Stimulated activated CD8-positive, alpha-beta memory T cell treated with anti-CD3 and anti-CD28 coated beads, Interleukin-15, amount 100 ng/mL, for 4 hours (primary cell): ENCODE measurements at regions not wholly inside any gene's neighbourhood (a gene's known extent, or its start where the extent isn't known, plus 50 kb on each side); places are given as distances from the start of the nearest gene placed in this dataset.

Experiments
- DNase-seq, 2 donors: peaks; one replicate each; pipeline ENCODE4 v3.0.0-alpha.2; 2020; ENCODE audit warnings: low read depth in 2 of 2

DNA sequence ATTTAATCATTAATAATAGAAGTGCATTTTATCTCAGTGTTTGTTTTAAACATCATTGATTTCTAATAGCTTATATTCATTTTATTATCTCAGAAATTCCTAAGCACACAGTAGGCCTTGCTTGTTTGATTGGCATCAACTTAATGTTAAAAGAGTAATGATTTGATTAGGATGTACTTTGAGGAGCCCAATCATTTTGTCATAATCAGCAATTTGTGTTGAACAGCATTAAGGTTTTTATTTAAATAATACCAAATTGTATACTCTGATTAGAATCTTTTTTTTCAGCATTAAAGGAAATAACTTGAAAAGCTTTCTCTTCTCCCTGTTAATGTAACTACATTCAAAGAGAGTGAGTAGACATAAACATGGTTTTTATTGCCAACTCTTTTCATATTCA is 2262.0 kb upstream of the TENM3 start:
- DNase-seq = no peak

DNA sequence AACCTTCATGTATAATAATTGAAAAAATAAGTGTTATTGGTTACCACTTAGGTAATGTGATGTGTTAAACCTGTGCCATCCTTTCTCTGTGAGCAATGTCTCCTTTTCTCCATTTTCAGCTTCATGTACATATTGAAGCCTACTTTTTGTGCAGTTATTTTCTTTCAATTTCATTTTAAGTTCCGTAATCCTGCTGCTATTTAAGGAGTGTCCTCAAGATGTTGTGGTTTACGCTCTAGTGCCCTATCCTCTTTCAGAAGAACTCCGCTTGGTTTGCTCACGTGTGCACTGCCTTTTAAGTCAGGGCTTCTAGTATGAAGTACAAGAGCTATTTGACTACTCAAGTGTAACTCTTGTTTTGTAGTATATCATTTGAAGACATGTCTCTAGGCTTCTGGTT is 2253.2 kb upstream of the TENM3 start:
- DNase-seq = no peak

DNA sequence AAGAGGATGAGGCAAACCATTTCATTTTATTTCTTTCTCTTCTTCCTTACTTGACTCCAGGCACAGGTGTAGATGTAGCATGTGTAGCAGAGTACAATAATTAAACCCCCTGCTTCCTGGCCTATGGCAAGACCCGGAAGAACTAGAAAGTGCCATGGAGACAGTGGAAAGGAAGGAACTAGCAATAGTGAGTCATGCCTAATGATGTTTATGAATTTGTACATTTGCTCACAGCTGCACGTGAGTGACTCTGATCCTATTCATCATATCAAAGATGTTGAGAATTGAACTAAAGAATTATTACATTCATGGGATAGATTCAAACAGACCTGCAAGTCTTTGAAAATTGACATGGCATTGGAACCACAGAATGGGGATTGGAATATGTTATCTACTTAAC is 2233.9 kb upstream of the TENM3 start:
- DNase-seq = no peak

DNA sequence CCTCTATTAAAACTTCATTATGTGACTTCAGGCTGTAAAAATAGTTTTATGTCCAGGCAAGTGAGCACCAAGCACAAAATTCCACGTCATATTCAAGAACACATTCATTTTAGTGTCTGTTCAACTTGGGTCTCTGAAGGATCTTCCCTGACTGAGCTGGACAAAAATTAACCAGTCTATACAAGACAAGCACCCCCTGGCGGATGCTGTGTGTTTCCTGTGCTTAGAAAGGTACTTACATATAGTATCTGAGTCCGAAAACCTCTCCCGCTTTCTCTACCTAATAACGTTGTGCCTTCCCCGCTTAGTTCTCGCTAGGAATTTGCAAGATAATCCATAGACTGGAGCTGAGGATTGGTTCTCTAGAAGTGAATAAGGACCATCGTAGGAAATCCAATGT is 2214.5 kb upstream of the TENM3 start:
- no peak for DNase-seq

DNA sequence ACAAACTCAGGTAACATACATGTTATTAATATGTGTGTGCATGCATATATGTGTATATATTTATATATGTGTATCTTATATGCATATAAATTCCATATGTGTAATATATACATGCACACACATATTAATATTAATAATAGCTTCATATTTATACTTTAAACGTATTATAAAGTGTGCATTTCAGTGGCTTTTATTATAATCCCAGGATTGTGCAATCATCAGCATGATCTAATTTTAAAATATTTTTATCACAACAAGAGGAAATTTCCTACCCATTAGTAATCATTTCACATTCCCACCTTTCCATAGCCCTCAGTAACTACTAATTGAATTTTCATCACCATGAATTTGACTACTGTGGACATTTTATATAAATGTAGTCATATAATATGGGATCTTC is 2211.9 kb upstream of the TENM3 start:
- DNase-seq = no peak

DNA sequence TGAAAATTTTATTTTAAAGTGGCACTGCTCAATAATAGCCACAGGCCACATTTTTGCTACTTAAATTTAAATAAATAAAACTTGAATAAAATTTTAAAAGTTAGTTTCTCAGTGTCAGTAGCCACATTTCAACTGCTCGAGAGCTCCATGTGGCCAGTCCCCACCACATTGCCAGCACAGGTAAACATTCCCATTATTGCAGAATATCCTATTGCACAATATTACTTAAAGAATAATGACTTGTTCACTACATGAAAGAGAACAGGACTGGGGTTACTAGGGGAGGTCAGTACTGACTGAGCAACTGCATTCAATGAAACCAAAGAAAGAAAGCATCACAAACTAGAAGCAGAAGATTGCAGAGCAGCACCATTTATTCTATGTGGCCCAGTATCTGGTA is 2201.6 kb upstream of the TENM3 start:
- no peak for DNase-seq

DNA sequence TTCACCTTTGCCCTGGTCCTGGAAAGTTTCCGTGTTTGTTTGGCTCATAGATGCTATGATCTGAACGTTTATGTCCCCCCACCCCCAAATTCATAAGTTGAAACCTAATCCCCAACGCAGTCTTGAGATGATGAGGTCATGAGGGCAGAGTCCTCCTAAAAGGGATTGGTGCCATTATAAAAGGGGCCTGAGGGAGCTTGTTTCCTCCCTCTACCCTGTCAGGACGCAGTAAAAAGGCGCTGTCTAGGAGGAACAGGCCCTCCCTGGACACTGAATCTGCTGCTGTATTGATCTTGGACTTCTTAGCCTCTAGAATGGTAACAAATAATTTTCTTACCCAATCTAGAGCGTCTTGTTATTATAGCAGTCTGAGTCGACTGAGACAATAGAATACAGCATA is 2190.6 kb upstream of the TENM3 start:
- no peak for DNase-seq

DNA sequence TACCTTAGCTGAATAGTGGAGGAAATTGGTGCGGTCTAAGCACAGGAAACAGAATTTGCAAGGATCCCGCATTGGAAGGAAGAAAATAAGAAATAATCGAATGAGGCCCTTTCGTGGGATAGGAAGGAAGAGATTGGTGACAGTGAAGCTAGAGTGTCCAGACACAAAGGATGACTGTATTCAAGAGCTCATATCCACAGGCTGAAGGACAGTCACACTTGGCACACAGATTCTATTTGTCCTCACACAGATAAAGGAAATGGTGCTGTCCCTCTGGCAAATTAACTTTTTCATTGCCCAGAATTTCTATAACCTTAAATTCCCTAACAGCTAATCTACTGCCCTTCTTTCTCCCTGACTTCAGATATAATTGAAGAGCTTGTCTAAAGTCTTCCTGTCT is 2188.9 kb upstream of the TENM3 start:
- no peak for DNase-seq

DNA sequence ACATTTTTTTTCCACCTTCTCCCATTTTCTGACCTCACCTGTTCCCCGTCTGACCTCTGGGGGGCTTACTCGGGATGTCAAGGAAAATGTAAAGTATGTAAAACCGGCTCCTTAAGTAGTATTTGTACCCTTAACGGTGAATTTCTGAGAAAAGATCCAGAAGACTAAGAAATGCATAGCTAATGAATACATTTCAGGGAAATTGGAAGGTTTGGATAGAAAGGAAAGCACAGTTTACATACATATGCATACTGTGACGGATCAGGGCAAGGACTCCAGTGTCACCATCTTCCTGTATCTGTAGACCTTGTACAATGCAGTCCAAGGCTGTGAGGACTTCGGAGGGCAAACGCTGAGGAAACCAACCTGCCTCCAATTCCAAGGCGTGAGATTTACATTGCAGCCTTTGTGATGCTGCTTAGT is 2185.9 kb upstream of the TENM3 start:
- no peak for DNase-seq

DNA sequence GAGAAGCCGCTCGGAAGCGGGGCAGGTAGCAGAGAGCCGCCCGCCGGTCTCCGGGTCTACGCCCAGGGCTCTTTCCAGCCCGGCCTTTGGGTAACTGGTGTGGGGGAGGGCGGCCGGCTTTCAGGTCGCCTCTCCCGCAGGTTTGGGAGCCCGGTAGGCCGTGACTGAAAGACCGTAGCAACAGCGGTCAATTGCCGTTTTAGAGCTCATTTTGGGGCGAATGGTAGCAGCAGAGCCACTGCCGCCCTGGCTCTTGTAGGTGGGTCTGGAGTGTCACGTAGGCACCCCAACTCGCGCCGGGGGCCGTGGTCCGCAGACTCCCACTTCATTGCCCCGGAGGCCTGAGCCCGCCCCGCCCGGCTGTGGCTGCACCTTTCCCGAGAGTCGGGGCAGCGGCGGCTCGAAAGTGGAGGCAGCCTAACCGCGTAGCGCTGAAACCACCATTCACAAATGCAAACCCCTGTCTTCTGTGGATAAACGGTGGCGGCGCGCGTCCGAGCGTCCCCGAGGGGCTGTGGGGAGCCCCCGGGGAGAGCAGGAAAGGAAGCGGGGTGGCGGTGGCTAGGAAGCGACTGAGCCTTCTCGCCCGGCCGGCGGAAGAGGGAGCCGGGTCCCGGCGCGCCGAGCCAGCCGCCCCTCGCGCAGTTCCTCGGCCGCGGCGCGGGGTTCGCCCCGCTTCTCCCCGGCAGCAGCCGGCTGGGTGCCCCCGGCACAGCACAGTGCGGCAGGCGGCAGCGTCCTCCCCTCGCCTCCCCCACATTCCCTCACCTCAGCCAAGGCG is 2185.1 kb upstream of the TENM3 start:
- no peak for DNase-seq

DNA sequence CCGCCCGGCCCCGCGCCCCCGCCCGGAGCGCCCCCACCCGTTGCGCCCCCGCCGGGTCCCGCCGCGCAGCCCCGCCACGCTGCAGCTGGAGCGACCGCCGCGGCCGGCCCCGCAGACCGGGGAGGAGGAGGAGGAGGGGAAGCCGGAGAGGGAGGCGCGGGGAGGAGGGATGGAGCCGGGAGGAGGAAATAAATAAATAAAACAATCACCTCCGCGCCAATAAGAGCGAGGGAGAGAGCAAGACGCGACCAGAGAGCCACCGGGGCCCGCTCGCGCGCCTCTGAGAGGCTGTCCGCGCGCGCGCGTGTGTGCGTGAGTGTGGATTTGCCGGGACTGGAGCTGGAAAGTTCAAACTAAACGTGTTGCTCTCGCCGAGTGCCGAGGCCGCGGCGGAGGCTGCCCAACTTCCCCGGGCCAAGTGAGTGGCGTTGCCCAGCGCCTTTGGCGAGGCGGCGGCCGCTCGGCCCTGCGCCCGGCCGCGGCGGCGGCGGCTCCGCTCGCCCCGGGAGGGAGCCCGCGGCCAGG is 2184.4 kb upstream of the TENM3 start:
- DNase-seq = no peak

DNA sequence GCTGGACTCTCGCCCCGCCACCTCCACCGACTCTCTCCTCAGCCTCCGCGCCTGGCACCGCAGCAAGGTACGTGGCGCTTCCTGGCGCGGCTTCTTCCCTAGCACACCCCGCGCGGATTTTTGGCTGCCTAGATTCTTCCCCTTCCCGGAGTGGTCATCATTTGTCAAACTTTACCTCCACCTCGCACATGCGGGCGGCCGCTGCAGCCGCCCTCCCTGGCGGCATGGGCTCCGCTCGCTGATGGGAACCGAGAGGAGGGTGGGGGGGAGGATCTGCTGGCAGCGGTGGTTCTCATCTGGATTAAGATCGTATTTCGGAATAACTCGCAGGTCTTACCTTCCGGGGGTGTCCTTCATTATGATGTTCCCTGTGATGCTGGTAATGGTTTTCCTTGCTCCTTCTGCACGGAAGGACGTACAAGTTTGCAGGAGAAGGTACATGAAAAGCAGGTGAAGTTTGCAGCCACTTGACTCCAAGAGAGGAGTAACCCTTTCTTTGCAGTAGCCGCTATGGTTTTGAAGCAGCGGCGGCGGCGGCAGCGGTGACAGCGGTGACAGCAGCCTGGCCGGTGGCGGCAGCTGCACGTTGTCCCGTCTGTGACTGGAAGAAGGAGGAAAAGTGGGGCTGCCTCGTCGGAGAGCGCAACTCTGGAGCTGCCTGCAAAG is 2183.9 kb upstream of the TENM3 start:
- DNase-seq = no peak

DNA sequence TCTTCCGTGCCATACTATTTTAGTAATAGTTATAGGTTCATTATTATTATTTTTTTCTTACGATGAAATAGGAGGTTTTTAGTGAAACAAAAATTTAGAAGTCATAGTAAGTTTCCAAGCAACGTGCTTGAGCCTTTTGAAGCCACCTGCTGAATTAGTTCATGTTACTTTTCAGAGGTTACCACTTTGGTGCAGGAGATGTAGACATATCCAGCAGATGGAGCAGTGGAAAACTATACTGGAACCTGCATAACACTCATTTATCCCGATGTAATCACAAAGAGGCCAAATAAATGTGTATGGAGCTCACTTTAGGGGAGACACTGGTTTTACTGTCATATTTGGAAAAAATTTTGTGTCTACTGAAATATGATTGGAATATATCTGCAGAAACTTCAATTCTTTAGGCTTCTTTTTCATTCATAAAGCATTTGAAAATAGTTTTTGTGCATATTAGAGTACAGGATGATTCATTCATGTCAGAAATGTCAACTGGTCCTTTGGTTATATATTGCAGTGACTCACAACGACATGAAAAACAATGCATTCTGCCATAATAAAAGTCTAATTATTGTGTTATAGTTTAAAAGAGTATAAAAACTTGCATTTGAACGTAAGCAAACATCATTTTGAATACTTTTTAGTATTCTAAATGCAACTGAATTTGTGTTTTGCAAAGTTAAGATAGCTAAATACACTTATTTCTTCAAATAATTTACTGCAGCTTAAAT is 2182.9 kb upstream of the TENM3 start:
- no peak for DNase-seq

DNA sequence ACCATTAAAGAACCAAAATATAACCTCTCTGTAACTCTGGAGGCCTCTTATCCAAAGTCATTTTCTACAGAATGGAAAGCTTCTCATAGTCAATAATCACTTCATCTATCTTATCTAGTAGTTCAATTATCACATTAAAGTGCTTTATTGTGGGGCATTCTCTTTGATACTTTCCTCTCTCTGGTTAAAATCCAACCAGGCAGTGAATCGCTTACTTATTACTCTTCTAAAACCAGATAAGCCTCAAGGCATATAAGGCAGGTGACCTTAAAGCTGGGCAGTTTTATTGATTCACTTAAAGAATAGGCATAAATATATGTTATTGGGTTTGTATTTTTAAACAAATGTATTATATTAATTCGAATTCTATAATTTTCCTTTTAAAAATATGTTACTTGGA is 2162.1 kb upstream of the TENM3 start:
- DNase-seq = no peak

DNA sequence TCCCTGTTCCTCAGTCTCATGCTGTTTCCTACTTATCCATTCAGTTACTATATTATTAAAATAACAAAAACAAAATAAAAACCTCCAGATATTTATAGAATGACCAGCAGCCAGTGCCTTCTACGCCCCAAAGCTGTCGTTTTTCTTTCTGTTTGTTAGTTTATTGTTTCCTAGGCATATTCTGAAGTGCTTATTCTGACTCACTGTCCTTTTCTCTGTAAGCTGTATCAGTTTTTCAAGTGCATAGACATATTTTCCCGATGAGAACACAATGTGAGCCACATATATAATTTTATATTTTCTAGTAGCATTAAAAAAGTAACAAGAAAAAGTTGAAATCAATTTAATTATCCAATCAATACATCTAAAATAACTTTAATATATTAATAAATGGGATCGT is 2158.6 kb upstream of the TENM3 start:
- no peak for DNase-seq

DNA sequence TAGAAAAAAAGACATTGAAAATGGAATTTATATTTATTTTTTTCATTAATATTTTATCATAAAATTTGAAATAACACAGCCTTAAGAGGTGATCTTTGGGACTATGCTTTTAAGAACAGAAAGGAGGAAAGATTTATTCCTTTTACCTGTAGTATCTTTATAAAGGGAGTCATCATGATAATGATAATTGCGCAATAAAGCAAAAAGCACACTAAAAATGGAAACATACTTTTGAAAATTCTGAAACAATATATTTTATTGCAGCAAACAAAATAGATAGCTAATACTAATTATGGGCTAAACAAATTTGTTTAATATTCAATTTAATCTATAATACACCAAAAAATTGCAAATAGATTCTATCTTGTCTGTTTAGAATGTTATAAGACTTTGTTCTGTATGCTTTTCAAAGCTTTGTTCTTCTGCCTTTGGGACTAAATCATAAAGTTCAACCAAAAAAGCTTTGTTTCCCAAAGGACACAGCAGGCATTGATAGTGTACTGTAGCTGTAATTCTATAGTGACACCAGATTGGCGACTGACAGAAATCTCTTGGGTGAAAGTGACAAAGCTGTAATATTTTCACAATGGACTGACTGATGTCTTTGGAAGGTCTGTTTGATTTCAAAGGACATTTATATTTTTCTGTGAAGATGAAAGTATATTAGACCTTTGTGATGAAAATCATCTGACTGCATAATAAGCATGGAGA is 2156.6 kb upstream of the TENM3 start:
- no peak for DNase-seq

DNA sequence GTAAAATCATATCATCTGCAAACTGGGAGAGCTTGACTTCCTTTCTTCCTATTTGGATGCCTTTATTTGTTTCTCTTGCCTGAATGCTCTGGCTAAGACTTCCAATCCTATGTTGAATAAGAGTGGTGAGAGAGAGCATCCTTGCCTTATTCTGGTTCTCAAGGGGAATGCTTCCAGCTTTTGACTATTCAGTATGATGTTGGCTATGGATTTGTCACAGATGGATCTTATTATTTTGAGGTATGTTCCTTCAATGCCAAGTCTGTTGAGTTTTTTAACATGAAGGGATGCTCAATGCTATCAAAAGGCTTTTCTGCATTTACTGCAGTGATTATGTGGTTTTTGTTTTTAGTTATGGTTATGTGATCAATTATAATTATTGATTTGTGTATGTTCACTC is 2144.6 kb upstream of the TENM3 start:
- no peak for DNase-seq

DNA sequence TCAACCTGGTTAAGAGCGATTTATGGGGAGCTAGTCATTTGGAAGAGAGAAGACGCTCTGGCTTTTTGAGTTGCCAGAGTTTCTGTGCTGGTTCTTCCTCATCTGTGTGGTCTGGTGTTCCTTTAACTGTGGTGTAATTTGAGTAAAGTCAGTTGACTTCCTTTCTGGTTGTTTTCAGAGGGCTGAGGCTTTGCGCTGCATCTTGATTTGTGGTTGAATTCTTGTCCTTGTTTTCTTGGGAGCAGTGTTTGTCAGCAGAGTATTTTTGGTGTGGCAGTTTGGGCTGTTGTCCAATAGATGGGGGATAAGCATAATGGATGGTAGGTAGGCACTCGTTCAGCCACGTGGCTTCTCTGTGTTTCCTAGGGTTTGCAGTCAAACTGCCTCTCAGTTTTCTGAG is 2143.2 kb upstream of the TENM3 start:
- no peak for DNase-seq

DNA sequence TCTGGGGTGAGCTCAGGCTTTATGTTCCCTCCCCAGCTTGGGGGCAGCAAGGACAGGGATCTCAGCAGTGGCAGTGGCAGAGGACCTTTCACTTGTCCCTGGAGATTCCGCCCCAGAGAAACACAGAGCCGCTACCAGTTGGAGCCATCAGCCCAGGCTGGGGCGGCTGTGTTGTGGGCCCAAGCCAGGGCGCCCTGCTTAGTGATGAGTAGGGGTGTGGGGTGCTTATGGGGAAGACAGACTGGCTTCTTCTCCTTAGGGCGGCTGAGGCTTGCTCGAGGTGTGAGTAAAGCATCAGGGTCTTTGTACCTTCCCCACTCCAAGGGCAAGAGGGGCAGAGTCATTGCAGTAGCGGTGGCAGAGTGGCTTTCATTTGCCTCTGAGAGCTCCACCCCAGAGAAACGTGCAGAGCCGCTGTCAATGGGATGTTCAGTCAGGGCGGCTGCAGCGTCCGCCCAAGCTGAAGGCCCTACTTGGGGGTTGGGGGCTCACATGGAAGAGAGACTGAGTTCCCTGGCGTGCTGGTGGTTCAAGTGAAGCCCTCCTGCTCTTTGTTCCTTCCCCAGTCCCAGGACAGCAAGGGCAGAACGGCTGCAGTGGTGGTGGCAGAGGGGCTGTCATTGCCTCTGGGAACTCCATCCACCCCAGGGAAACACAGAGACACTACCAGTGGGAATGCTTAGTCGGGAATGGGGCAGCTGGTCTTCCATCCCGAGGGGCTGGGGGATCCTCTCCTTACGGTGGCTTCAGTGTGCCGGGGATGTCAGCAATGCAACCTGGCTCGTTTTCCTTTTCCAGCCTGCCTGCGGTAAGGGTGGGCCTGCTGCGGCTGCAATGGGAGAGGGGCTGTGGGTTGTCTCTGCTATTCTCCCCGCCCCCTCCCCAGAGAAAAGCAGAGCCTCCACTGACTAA is 2142.5 kb upstream of the TENM3 start:
- no peak for DNase-seq

DNA sequence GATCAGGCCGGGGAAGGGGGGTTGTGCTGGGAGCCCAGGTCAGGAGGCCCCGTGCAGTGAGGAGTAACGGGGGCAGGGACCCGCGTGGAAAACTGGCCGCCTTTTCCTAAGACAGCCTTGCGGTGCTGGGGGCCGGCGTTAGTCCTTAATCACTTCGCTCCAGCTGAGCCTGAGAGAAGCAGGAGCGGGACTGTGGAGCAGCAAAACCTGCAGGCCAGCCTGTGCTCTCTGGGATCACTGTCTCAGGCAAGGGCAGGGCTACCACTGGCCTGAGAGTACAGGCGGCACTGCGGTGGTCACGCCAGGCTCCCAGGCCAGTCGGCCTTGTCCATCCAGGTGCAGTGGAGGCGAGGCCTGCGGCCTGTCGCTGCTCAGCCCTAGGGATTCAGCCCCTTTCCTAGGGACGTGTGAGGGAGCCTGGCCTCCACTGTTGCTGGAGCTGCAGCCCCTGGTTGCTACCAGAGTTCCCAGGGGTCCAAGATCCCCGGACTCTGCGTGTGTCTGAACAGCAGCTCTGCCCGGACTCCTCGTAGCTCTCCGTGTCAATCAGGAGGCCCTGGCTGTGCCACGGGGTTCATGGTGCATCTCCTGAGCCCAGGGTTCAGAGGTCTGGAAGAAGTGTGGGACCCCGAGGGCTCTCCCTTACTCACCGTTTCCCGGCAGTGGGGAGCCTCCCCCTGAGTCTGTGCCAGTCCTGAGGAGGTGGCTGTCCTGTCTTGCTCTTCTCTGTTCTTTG is 2141.7 kb upstream of the TENM3 start:
- DNase-seq = no peak
